Activated naive CD8-positive, alpha-beta T cell treated with anti-CD3 and anti-CD28 coated beads, Interleukin-2, amount 50 U/mL, for 16 hours (primary cell): ENCODE measurements at regions not wholly inside any gene's neighbourhood (a gene's known extent, or its start where the extent isn't known, plus 50 kb on each side); places are given as distances from the start of the nearest gene placed in this dataset.

Experiments
- DNase-seq: peaks from one replicate; pipeline ENCODE4 v3.0.0-alpha.2; 2020; ENCODE audit warnings: low read depth, low spot score

DNA sequence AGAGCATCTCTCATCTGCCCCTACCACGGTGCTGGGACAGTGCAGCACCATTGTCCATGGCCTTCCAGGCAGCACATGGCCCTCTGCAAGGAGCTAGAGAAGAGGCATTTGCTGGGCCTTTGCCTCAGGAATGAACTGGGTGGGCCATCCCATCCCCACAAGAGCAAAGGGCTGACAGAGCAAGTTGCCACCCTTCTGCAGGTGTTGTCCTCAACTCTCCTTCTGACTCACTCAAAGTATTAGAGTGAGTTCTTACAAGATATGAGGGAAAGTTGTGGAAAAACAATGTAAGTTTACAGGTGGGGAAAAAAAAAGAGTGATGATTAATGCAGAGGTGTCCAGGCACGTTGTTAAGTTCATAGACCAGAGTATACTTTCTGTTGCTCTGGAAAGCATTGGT lies 261.2 kb downstream of the SKIDA1 start:
- no peak for DNase-seq

DNA sequence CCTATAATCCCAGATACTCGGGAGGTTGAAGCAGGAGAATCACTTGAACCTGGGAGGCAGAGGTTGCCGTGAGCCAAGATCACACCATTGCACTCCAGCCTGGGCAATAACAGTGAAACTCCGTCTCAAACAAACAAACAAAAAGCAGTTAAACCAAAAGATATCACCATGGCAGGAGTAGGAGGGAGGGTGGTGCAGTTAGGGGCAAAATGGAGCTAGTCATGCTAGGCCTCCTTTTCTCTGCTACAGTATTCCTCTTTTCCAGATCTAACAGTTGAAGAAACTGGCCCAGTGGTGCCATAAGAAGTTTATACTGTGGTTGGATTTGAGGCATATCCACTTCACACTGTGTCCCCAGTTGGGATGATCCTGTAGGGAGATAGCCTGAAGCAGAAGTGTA lies 261.6 kb downstream of the SKIDA1 start:
- no peak for DNase-seq

DNA sequence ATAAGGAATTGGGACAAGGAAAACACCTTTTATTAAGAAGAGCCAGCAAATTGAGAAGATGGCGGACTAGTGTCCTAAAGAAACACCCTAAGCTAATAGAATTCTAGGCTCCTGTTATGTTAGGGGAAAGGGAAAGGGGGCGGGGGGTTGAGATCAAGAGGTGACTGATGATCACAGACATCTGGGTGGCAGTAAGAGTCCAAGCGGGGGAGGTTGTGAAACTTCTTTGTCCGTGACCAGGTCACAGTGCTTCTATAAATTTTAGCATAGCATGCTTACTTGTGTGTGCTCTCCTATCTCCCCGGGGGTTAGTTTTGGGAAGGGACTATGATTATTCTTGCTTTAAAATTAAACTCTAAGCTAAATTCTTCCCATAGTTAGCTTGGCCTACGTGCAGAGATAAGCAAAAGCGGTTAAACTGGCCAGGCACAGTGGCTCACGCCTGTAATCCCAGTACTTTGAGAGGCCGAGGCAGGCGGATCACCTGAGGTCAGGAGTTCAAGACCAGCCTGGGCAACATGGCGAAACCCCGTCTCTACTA lies 262.1 kb downstream of the SKIDA1 start:
- DNase-seq, result no peak

DNA sequence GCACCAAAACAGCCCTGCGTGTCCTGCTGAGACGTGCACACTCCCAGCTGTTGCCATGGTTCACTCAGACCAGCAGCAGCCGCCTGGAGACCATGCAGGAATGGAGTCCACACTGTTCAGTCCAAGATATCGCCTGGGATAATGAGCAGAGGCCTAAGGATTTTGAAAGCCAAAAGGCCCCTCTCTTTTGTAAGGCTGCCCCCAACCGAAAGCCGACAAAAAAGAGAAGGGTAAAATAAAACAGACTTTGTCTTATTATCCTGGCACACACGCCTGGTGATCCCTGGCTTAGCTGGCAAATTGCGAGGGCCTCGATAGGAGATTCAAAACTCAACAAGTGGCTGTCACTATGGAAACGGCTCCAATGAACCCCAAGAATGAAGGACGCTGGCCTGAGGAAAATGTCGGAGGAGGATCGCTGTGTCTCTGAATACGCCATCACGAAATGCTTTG lies 263.6 kb downstream of the SKIDA1 start:
- DNase-seq, result no peak

DNA sequence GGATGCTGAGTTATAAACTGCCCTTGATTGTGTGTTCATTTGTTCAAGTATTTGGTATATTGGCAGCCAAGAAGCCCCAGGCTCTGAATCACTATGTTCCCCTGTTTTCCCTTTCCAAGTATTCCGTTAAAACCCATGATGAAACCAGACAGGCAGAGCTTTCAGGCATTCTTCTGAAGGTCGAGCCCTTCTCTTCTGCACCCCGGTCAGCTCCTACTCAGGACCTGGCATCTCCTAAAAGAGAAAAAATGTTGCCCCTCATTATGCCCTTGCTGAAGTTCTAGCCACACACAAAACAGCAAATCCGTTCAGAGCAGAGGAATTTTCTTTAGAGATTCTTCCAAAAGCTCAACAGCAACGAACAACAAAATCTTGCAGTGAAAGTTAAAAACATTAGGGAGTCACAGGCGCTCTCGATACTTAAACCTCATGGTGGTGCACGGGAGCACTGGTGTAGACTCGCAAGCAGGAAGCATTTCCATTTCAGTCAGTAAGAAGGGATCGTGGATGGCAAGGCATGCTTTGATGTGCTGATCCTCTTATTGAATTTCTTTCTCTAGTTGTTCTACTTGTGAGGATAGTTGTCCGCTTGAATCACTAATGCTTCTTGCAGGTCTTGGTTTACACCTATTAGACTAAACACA lies 264.9 kb downstream of the SKIDA1 start:
- DNase-seq, result no peak

DNA sequence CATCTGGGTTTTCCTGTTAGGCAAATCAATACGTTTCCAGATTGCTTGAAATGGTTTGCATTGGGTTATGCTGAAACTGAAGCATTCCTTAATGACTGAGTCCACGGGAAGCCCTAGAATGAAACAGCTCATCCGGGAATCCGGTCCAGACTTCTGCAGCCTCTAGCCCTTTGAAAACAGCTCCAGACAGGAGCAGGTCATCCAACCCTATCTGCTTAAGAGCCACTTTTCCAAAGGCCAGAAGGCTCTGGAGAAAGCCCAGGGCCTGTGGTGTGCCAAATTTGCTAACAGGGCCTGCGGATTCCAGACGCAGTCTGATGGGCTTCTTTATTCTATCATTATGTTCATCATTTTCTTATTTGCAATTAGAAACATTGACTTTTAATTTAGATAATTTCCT lies 265.4 kb downstream of the SKIDA1 start:
- no peak for DNase-seq

DNA sequence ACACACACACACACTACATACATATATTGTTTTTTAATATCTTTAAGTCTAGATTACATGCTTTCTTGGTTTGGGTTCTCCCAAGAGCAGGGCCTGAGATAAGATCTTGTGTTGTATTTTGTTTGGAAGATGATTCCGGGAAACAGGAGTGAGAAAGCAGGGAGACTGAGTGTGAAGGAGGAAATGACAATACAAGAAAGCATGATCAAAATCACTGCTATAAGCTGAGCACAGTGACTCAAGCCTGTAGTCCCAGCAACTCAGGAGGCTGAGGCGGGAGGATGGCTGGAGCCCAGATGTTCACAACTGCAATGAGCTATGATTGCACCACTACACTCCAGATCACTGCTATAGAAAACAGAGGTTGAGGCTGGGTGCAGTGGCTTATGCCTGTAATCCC lies 267.6 kb downstream of the SKIDA1 start:
- DNase-seq, result no peak

DNA sequence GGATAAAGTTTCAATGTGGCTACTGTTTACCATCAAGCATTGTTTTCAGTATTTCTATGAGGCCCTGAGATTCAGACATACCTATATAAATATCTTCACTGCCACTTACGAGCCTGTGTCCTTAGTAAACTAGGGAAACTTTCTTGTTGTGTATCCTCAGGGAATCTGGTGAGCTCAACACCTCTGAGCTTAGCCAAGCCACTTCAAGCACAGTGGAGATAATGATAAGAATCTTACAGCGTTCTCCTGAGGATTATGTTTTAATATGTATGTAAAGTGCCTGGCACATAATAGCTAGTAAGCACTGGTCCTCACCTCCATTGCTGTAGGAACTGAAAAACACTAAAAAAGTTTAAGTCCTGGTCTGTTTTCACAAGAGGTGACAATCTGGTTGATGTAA lies 268.3 kb downstream of the SKIDA1 start:
- DNase-seq, result no peak

DNA sequence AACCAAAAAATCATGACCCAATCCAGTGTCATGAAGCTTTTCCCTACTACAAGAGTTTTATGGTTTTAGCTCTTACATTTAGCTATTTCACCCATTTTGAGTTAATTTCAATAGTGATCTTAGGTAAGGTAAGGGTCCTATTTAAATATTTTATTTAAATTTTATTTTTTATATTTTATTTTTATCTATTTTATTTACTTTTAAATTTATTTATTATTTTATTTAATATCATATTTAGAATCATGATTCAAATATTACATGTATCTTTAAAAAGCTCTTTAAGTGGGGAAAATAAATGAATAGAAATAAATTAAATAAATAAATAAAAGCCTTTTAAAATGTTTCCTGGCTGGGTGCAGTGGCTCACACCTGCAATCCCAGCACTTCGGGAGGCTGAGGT lies 276.0 kb downstream of the SKIDA1 start:
- DNase-seq, result no peak

DNA sequence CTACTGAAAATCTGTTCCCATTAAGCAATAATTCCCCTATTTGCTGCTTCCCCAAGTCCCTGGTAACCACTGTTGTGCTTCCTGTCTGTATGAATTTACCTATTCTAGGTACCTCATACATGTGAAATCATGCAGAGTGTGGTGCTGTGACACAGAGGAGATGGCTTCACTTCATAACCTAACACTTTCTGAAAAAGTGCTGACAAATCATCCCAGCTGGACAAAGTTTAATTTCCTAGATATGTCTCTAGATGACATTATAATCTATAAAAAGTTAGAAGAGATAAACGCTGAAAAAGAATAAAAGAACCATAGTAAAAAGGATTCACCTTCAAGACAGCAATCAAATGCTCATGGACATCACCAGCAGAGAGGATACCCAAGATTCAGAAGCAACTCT lies 277.9 kb downstream of the SKIDA1 start:
- no peak for DNase-seq

DNA sequence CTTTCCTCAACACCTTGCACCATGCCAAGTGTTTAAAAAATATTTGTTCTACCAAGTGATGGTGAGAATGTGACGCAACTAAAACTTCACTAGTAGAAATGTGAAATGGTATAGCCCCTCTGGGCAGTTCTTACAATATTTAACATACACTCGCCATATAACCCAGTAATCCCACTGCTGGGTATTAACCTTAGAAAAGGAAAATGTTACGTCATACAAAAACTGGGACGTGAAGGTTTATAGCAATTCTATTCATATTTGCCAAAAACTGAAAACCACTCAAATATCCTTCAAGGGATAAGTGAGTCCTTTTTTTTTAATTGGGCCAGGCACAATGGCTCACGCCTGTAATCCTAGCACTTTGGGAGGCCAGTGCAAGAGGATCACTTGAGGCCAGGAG lies 279.3 kb downstream of the SKIDA1 start:
- DNase-seq, result no peak

DNA sequence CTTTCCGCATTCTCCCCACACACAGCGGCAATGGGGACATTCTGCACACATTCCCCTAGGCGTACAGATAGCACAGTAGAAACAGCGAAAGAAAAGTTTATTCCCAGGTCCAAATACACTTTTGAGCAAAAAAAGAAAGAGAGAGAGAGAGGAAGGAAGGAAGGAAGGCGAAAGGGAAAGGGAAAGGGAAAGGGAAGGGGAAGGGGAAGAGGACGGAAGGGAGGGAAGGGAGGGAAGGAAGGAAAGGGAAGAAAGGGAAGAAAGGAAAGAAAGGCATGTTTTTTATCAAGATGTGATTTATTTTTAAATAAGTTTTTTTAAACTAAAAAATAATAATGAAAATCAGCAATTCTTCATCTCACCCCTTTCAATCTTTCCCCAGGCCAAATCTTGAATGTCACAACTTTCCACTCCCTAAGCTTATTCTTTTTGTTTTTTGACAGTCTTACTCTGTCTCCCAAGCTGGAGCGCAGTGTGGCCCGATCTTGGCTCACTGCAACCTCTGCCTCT lies 281.7 kb downstream of the SKIDA1 start:
- DNase-seq, result no peak

DNA sequence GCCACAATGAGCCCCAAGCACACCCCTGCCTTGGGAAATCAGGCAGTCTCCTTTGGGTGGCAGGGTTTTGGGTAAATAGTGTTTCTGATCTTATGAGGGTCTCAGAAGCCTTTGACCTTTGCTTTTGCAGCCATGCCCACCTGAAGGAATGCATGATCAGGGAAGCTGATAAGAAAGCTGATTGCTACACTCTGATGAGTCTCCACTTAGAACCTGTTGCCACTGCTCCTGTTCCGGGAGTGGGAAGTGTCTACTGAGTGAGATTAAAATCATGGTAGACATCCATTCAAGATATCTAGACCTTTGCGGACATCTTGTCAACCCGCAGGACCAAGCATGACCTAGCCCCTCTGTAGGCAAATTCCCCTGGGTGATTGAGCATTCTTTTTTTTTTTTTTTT lies 282.6 kb downstream of the SKIDA1 start:
- DNase-seq, result no peak

DNA sequence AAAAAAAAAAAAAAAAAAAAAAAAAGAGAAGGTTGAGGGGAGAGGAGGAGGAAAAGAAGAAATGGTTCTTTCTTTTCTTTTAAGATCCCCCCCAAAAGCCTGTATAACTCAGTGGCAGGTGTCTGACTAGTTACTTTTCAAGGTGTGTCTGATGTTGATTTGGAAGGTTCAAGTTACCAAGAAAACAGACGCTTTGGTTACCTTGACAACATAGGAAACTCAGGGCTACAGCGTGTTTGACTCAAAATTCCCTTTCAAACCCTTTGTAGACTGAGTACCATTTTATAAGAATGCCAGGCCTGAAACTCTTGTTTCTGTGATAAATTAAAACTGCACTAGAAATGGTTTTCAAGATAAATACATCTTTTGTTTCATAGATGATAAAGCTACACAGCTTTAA lies 286.8 kb downstream of the SKIDA1 start:
- no peak for DNase-seq

DNA sequence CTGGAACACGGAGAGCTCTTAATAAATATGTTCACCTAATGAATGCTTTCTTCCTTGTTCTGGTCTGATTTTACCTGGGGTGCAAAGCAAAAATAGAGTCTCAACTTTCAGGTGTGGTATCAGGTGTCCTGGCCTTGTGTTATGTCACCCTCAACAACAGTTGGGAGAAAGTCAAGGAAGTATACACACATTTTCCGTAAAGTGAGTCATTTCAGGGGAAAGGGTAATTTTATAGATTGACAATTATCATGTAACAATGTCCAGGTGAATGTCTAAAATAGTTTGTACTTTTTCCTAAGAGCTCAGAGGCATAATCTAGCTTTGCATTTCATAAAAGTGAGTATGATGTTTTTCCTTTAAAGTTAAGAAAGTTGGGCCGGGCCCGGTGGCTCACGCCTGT lies 287.4 kb downstream of the SKIDA1 start:
- DNase-seq, result no peak

DNA sequence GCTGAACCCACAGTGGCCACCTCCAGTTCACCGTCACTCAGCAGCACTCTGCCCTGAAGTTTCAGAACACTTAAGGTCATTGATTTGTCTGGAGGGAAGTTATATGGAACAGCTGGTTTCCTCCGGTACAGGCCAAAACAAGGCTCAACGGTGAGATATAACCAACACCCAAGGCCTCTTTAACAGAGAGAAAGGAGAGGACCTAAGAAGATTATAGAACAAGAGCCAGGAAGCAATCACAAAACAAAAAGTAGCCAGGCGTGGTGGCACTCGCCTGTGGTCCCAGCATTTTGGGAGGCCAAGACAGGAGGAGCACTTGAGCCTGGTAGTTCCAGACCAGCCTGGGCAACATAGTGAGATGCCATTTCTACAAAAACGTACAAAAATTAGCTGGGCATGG lies 290.7 kb downstream of the SKIDA1 start:
- DNase-seq, result no peak

DNA sequence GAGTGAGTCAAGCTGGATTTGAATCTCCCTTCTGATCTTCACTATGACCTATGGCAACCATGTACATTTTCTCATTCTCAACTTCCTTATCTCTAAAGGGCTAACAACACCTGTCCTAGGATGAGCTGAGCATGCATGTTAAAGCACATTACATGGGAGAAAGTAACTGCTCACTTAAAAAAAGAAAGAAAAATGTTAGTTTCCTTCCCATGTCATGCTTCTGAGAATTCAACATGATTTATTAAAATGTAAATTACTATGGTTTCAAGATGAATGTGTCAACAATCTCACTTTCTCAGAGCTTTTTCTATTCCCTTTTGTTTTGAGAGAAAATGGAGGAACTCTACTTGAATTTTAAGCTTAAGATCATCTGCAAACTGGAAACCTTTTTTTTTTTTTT lies 295.3 kb downstream of the SKIDA1 start:
- DNase-seq, result no peak

DNA sequence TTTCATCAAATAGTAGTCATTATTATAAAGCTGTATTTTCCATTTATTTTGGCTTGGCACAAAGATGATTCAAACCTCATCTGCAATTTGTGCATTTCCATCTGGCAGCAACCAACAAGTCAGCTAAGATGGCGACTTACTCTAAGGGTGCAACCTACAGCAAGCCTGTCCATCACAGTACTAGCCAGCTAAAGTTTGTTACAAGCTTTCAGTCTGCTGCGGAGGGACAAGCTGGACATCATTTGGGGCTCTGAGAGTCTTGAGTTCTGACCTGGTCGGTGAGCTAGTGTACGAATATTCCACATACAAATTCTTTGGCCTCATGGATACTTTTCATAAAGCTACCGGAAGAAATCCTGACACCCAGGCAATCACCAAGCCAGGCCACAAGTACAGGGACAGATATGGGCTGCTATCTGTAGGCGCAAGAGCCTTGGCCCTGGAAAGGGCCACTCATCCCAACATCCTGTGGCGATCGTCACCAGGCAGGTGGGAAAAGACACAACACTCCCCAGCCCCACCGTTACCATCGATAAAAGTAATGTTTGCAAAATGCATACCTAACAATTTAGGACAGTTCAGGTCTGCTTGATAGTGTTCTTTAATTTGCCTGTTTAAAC lies 307.6 kb downstream of the SKIDA1 start:
- DNase-seq, result no peak

DNA sequence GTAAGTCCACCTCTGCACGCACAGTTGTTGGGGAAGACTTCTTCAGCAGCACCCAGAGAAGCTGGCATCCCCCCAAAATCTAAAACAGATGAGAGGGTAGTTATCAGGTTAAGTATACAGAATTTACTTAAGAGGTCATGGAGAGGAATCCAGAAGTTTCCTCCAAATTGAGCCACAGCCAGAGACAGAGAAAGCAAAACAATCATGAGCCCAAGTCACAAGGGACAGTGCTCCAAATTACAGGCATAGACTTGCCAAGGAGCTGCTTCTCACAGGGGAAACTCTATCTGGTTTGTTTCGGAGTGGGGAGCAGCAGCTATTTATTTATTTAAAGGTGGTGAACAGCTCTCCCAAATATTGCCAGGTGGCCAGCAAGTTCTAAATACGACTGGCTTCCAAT lies 308.4 kb downstream of the SKIDA1 start:
- no peak for DNase-seq

DNA sequence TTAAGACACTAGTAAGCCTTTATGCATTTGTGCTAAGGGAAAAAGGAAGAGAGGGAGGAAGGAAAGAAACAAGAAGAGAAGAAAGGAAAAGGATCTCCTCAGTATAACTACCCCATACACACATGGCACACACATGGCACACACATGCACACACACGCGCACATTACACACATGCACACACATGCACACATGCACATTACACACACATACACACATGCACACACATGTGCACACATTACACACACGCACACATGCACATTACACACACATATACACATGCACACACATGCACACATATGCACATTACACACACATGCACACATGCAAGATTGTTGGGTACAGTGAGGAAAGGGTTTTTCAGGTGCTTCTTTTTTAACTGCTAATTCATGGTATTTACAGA lies 311.2 kb downstream of the SKIDA1 start:
- no peak for DNase-seq

DNA sequence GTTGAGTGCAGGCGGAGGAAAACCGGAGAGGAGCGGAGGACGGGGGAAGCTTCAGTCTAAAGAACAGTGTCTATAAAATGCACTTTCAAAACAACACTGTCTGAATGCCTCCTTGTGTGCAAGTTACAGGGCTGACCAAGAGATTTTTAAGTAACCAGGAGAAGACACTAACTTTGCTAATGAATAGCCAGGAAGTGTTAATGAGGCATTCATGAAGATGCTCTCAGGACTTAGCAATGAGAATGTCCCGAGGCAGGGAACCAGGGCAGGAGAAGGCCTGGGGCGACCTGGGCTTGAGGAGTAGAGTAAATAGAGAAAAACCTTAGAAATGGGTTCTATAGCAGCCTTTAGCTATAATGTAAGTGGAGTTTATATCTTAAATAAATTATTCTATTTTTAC lies 312.1 kb downstream of the SKIDA1 start:
- no peak for DNase-seq

DNA sequence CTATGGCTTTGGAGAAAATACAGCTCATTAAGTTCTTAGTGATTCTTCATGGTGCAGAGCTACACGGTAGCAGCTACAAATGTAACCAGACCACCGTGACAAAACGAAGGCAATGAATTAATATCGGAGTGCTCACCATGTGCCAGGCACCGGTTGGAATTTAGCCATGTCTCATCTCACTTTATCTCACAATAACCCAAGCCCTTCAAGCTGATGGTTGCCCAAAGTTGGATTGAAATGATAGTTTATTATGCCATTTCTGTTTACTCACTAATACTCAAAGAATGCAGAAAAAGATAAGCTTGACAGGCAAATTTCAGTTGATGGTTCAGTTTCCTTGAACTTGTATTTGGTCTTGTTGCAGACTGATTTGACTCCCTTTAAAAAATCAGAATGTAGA lies 312.6 kb downstream of the SKIDA1 start:
- DNase-seq, result no peak

DNA sequence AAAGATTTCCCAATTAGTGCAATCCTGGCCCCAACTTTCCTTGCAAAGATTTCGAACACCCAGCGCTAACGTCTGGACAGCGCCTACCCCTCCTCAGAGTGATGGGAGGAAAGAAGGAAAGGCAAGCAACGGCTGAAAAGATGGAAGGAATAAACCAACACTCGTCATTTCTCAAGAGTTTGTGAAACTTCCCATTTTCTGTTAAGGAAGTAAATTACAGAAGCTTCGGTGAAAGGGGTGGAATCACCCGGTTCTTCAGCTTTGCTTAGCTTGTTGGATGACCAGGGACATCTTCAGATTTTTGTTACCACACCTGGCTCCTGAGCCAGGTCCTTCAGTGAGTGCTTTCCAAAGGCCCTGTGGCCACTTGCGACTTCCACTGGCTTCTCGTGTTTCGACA lies 313.1 kb downstream of the SKIDA1 start:
- no peak for DNase-seq
